ENCODE measurements at regions not wholly inside any gene's neighbourhood (a gene's known extent, or its start where the extent isn't known, plus 50 kb on each side); places are given as distances from the start of the nearest gene placed in this dataset.

DNA sequence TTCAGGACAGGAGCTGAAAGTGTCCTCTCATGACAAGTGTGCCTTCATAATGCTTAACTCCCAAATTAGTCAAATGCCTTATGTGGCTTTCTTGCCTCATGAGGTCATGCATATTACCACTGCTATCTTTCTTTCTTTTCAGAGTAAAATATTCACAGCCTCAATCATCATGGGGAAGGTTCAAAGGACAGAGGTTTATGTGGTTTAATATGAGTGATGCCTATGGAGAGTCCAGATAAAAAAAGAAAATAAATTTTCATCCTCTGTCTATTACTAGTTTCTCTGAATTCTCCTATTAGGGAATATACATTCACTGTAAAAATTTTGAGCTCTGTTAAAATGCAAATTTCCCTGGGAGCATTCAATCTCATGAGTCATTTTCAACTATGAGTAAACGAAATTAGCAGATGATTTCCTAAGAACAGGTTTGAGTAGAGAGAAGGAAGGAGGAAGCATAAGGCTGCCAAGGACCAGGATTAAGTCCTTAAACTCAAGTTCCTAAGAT lies 396.9 kb upstream of the ADGRB3 start:
- no peaks in the 10 kb centered on the region for H3K9me3 Mint-ChIP-seq (ENCODE audit: low read depth)
- H3K4me3 Mint-ChIP-seq (ENCODE audit: unreplicated experiment), result no peak overlapping the region
- TF ChIP-seq, protein P1, sequence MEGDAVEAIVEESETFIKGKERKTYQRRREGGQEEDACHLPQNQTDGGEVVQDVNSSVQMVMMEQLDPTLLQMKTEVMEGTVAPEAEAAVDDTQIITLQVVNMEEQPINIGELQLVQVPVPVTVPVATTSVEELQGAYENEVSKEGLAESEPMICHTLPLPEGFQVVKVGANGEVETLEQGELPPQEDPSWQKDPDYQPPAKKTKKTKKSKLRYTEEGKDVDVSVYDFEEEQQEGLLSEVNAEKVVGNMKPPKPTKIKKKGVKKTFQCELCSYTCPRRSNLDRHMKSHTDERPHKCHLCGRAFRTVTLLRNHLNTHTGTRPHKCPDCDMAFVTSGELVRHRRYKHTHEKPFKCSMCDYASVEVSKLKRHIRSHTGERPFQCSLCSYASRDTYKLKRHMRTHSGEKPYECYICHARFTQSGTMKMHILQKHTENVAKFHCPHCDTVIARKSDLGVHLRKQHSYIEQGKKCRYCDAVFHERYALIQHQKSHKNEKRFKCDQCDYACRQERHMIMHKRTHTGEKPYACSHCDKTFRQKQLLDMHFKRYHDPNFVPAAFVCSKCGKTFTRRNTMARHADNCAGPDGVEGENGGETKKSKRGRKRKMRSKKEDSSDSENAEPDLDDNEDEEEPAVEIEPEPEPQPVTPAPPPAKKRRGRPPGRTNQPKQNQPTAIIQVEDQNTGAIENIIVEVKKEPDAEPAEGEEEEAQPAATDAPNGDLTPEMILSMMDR (IDR thresholded peaks at IDR 0.05), result no peak
- no peaks in the 10 kb centered on the region for H3K27me3 Mint-ChIP-seq (ENCODE audit: low read depth)
- H3K4me1 Mint-ChIP-seq (ENCODE audit: low read depth), result peaks cover 5% of the 10 kb centered on the region
- H3K36me3 Mint-ChIP-seq (ENCODE audit: low read depth), result no peaks in the 10 kb centered on the region
- DNase-seq (ENCODE audit: low spot score), result no peak
- H3K27ac Mint-ChIP-seq (ENCODE audit: unreplicated experiment), result no peak overlapping the region

DNA sequence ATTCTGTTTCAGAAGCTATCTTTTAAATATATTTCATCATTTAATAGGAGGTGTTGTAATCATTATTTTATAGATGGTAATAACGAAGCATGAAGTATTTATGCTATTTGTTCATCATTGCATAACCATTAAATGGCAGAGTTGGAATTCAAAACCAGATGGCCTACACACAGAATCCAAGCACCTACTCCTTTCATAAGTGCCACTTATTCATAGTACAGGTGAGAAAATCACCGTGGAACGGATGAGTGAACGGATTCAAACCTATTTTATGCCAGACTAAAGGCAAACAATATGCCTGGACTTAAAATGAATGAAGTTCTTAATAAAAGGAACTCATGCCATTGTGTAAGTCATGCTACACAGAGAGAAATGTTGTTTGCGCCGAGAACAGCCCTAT lies 397.9 kb upstream of the ADGRB3 start:
- no peak overlapping the region for H3K4me3 Mint-ChIP-seq (ENCODE audit: unreplicated experiment)
- no peak for DNase-seq (ENCODE audit: low spot score)
- H3K4me1 Mint-ChIP-seq (ENCODE audit: low read depth), result peaks cover 5% of the 10 kb centered on the region
- TF ChIP-seq, protein P1 (IDR thresholded peaks at IDR 0.05), result no peak
- H3K9me3 Mint-ChIP-seq (ENCODE audit: low read depth), result no peaks in the 10 kb centered on the region
- no peaks in the 10 kb centered on the region for H3K27me3 Mint-ChIP-seq (ENCODE audit: low read depth)
- H3K27ac Mint-ChIP-seq (ENCODE audit: unreplicated experiment), result no peak overlapping the region
- H3K36me3 Mint-ChIP-seq (ENCODE audit: low read depth), result no peaks in the 10 kb centered on the region

DNA sequence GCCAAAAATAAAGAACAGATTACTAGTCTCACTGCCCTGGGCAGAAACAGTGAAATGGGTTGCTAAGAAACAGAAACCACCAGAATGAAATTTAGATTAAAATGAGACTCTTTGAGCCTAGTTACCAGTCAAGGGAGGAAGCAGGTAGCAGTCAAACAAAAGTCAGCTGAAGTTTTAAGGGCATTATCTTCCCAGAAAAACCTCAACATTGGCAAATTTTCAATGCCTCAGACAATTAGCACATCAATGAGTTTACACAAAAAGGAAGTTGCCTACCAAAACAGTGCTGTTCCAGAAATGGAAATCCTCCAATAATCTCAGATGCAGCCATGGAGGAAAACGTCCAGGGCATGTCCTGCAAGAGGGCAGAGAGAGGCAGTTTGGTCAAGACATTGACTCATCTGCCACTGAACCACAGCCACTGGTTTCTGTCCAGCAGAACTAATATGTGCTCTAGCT lies 399.7 kb upstream of the ADGRB3 start:
- no peak overlapping the region for H3K4me3 Mint-ChIP-seq (ENCODE audit: unreplicated experiment)
- peaks cover 5% of the 10 kb centered on the region for H3K4me1 Mint-ChIP-seq (ENCODE audit: low read depth)
- H3K27me3 Mint-ChIP-seq (ENCODE audit: low read depth), result no peaks in the 10 kb centered on the region
- TF ChIP-seq, protein P1 (IDR thresholded peaks at IDR 0.05), result no peak
- DNase-seq (ENCODE audit: low spot score), result no peak
- H3K36me3 Mint-ChIP-seq (ENCODE audit: low read depth), result no peaks in the 10 kb centered on the region
- H3K27ac Mint-ChIP-seq (ENCODE audit: unreplicated experiment), result no peak overlapping the region
- no peaks in the 10 kb centered on the region for H3K9me3 Mint-ChIP-seq (ENCODE audit: low read depth)

DNA sequence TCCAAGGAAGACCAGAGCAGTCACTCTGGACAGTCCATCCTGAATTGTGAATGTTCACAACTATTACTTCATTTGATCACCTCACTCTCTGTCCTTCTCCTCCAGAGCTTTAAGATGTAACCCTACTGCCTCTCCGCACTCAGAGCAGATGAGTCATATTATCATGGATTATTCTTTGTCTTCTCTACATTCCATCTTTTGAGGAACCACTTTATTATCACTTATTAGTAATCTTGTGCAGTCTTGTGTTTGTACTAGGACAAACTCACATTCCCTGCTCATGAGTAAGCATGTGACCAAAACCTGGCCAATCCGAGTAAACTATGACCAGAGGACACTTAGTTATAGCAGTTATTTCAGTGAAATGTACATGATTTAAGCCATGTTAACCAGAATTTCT lies 401.5 kb upstream of the ADGRB3 start:
- no peak for DNase-seq (ENCODE audit: low spot score)
- H3K36me3 Mint-ChIP-seq (ENCODE audit: low read depth), result no peaks in the 10 kb centered on the region
- peaks cover 5% of the 10 kb centered on the region for H3K4me1 Mint-ChIP-seq (ENCODE audit: low read depth)
- H3K27ac Mint-ChIP-seq (ENCODE audit: unreplicated experiment), result no peak overlapping the region
- no peaks in the 10 kb centered on the region for H3K27me3 Mint-ChIP-seq (ENCODE audit: low read depth)
- TF ChIP-seq, protein P1 (IDR thresholded peaks at IDR 0.05), result no peak
- H3K9me3 Mint-ChIP-seq (ENCODE audit: low read depth), result no peaks in the 10 kb centered on the region
- no peak overlapping the region for H3K4me3 Mint-ChIP-seq (ENCODE audit: unreplicated experiment)

DNA sequence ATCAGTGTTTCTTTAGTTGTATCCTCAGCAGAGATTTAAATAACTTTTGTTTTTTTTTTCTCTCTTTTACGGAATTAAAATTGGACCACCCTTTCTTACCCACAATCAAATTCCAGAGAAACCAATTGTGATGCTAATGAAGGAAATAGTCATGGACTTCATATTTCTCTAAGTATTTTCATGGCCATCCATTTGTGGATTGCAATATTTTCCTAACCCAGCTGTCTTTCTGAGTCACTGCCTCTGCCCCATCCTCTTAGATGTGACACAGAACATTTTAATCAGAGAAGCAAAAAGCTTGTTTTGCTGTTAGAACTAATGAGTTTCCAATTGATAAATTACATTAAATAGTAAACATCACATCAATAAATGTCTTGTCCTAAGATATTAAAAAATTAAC lies 405.5 kb upstream of the ADGRB3 start:
- H3K4me1 Mint-ChIP-seq (ENCODE audit: low read depth), result peaks cover 5% of the 10 kb centered on the region
- no peak for DNase-seq (ENCODE audit: low spot score)
- TF ChIP-seq, protein P1 (IDR thresholded peaks at IDR 0.05), result no peak
- no peak overlapping the region for H3K27ac Mint-ChIP-seq (ENCODE audit: unreplicated experiment)
- H3K27me3 Mint-ChIP-seq (ENCODE audit: low read depth), result no peaks in the 10 kb centered on the region
- no peaks in the 10 kb centered on the region for H3K36me3 Mint-ChIP-seq (ENCODE audit: low read depth)
- H3K4me3 Mint-ChIP-seq (ENCODE audit: unreplicated experiment), result no peak overlapping the region
- H3K9me3 Mint-ChIP-seq (ENCODE audit: low read depth), result no peaks in the 10 kb centered on the region
